ENCODE measurements at regions not wholly inside any gene's neighbourhood (a gene's known extent, or its start where the extent isn't known, plus 50 kb on each side); places are given as distances from the start of the nearest gene placed in this dataset.

GRCh38 chr12:119245904-119246494 lies 67.3 kb downstream of the HSPB8 start:
- BruUV-seq (replicated peaks), result no TSS peak
- Histone ChIP-seq H3K4me2 (ENCODE audit: low read length) (no peak overlapping the region), H3K36me3 (ENCODE audit: insufficient read depth, low read length) (no peaks in the 10 kb centered on the region), H4K20me1 (ENCODE audit: insufficient read depth, low read length) (no peaks in the 10 kb centered on the region), H3K9me2 (ENCODE audit: insufficient read depth, low read length) (no peaks in the 10 kb centered on the region), H3K27ac (ENCODE audit: low read depth, low read length, poor library complexity, severe bottlenecking) (no peak overlapping the region), H3K4me1 (ENCODE audit: insufficient read depth, low read length, poor library complexity, severe bottlenecking) (no peaks in the 10 kb centered on the region), H3K9me3 (ENCODE audit: low read length) (no peaks in the 10 kb centered on the region), H3K79me2 (ENCODE audit: insufficient read depth, low read depth, low read length) (no peaks in the 10 kb centered on the region), H3K4me3 (ENCODE audit: low read depth, low read length, poor library complexity, severe bottlenecking) (no peak overlapping the region), H2AFZ (ENCODE audit: low read length) (no peak overlapping the region)
- CTCF ChIA-PET (ENCODE audit: unreplicated experiment), result no interaction called here
- intact Hi-C loops (cut with micrococcal nuclease; ENCODE audit: unreplicated experiment), result no loop called here
- TF ChIP-seq, protein P1, sequence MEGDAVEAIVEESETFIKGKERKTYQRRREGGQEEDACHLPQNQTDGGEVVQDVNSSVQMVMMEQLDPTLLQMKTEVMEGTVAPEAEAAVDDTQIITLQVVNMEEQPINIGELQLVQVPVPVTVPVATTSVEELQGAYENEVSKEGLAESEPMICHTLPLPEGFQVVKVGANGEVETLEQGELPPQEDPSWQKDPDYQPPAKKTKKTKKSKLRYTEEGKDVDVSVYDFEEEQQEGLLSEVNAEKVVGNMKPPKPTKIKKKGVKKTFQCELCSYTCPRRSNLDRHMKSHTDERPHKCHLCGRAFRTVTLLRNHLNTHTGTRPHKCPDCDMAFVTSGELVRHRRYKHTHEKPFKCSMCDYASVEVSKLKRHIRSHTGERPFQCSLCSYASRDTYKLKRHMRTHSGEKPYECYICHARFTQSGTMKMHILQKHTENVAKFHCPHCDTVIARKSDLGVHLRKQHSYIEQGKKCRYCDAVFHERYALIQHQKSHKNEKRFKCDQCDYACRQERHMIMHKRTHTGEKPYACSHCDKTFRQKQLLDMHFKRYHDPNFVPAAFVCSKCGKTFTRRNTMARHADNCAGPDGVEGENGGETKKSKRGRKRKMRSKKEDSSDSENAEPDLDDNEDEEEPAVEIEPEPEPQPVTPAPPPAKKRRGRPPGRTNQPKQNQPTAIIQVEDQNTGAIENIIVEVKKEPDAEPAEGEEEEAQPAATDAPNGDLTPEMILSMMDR (conservative IDR thresholded peaks at IDR 0.05; ENCODE audit: low read length), result no peak
- TF ChIP-seq EZH2phosphoT487 (IDR thresholded peaks at IDR 0.05; ENCODE audit: borderline replicate concordance, low read depth, low read length), result no peak
- POLR2A ChIA-PET, result interaction anchor here (0.6 kb wide), 1 partner anchor 665 kb away, joined by 3 read pairs; no protein-coding TSS in a partner anchor
- no peak for DNase-seq (ENCODE audit: low spot score)

DNA sequence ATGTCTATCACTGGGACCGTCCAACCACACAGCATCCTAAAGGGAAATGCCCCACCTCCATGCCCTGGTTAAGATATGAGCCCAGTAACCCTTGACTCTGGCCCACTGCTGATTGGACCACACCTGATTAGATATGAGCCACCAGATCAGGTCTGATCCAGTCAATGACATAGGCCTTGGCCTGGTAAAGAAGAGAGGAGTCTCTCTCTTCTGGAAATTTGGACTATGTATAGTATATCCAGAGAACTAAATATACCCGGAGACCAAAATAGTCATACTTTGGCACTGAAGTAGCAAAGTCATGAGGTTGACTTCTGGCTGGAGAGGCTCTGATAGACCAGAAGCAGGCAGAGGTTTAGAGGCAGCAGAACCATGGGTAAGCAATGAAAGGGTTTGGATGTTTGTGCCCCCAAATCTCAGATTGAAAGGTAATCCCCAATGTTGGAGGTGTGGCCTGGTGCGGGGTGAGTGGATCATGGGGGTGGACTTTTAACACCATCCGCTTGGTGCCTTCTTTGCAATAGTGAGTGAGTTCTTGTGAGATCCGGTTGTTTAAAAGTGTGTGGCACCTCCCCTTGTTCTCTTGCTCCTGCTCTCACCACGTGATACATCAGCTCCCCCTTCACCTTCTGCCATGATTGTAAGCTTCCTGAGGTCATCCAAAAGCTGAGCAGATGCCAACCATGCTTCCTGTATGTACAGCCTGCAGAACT lies 68.4 kb downstream of the HSPB8 start:
- BruUV-seq (replicated peaks), result no TSS peak
- Histone ChIP-seq H3K9me3 (ENCODE audit: low read length) (no peaks in the 10 kb centered on the region), H3K36me3 (ENCODE audit: insufficient read depth, low read length) (no peaks in the 10 kb centered on the region), H3K9me2 (ENCODE audit: insufficient read depth, low read length) (no peaks in the 10 kb centered on the region), H3K4me2 (ENCODE audit: low read length) (no peak overlapping the region), H2AFZ (ENCODE audit: low read length) (no peak overlapping the region), H3K79me2 (ENCODE audit: insufficient read depth, low read depth, low read length) (no peaks in the 10 kb centered on the region), H3K4me1 (ENCODE audit: insufficient read depth, low read length, poor library complexity, severe bottlenecking) (no peaks in the 10 kb centered on the region), H3K27ac (ENCODE audit: low read depth, low read length, poor library complexity, severe bottlenecking) (no peak overlapping the region), H3K4me3 (ENCODE audit: low read depth, low read length, poor library complexity, severe bottlenecking) (no peak overlapping the region), H4K20me1 (ENCODE audit: insufficient read depth, low read length) (no peaks in the 10 kb centered on the region)
- intact Hi-C loops (cut with micrococcal nuclease; ENCODE audit: unreplicated experiment), result no loop called here
- POLR2A ChIA-PET, result interaction anchor here (0.6 kb wide), 2 partner anchors 11 to 666 kb away, joined by 3 to 4 read pairs; no protein-coding TSS in a partner anchor
- DNase-seq (ENCODE audit: low spot score), result no peak
- CTCF ChIA-PET (ENCODE audit: unreplicated experiment), result no interaction called here
- TF ChIP-seq, protein P1 (conservative IDR thresholded peaks at IDR 0.05; ENCODE audit: low read length), result no peak

DNA sequence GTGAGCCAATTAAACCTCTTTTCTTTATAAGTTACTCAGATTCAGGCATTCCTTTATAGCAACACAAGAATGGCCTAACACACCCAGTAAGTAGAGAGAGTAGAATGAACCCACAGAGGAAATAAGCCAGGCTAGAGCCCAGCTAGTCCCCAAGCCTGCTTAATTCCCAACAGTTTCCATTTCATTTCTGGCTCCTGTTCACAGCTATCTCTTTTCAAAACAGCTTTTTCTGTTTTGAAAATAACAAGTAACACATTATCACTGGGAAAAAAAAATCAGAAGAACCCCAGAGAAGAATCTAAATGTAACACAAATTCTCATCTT lies 69.0 kb downstream of the HSPB8 start:
- no peak for TF ChIP-seq EZH2phosphoT487 (IDR thresholded peaks at IDR 0.05; ENCODE audit: borderline replicate concordance, low read depth, low read length)
- TF ChIP-seq, protein P1 (conservative IDR thresholded peaks at IDR 0.05; ENCODE audit: low read length), result no peak
- H2AFZ ChIP-seq (ENCODE audit: low read length), result no peak overlapping the region
- BruUV-seq (replicated peaks), result no TSS peak
- no peaks in the 10 kb centered on the region for H3K4me1 ChIP-seq (ENCODE audit: insufficient read depth, low read length, poor library complexity, severe bottlenecking)
- intact Hi-C loops (cut with micrococcal nuclease; ENCODE audit: unreplicated experiment), result no loop called here
- H4K20me1 ChIP-seq (ENCODE audit: insufficient read depth, low read length), result no peaks in the 10 kb centered on the region
- no peaks in the 10 kb centered on the region for H3K9me3 ChIP-seq (ENCODE audit: low read length)
- DNase-seq (ENCODE audit: low spot score), result no peak
- no peak overlapping the region for H3K4me3 ChIP-seq (ENCODE audit: low read depth, low read length, poor library complexity, severe bottlenecking)
- no peak overlapping the region for H3K27ac ChIP-seq (ENCODE audit: low read depth, low read length, poor library complexity, severe bottlenecking)
- no peaks in the 10 kb centered on the region for H3K9me2 ChIP-seq (ENCODE audit: insufficient read depth, low read length)
- H3K36me3 ChIP-seq (ENCODE audit: insufficient read depth, low read length), result no peaks in the 10 kb centered on the region
- CTCF ChIA-PET (ENCODE audit: unreplicated experiment), result no interaction called here
- H3K4me2 ChIP-seq (ENCODE audit: low read length), result no peak overlapping the region
- no peaks in the 10 kb centered on the region for H3K79me2 ChIP-seq (ENCODE audit: insufficient read depth, low read depth, low read length)
- POLR2A ChIA-PET, result no interaction called here

Measured in OCI-LY7 (cell line).